ENCODE measurements at regions not wholly inside any gene's neighbourhood (a gene's known extent, or its start where the extent isn't known, plus 50 kb on each side); places are given as distances from the start of the nearest gene placed in this dataset.

- no peak for DNase-seq
These were observed 248.5 kb downstream of the HAUS1 start for GRCh38 chr18:46352520-46353250.

- no peak for DNase-seq
These were observed 249.3 kb downstream of the HAUS1 start for GRCh38 chr18:46353460-46353859.

GRCh38 chr18:46356278-46357033 is 252.3 kb downstream of the HAUS1 start:
- no peak for DNase-seq

GRCh38 chr18:46360102-46360699 is 256.0 kb downstream of the HAUS1 start:
- DNase-seq, result no peak

- DNase-seq, result no peak
These were observed 256.7 kb downstream of the HAUS1 start for GRCh38 chr18:46360866-46361265.

GRCh38 chr18:46362533-46362932 is 258.3 kb downstream of the HAUS1 start:
- no peak for DNase-seq

GRCh38 chr18:46364048-46364447 is 259.9 kb downstream of the HAUS1 start:
- no peak for DNase-seq

GRCh38 chr18:46366201-46366600 is 262.0 kb downstream of the HAUS1 start:
- no peak for DNase-seq

GRCh38 chr18:46366751-46367376 is 262.7 kb downstream of the HAUS1 start:
- no peak for DNase-seq

GRCh38 chr18:46369323-46369722 is 265.1 kb downstream of the HAUS1 start:
- no peak for DNase-seq

GRCh38 chr18:46370898-46371297 is 266.7 kb downstream of the HAUS1 start:
- no peak for DNase-seq

GRCh38 chr18:46372670-46373069 is 268.5 kb downstream of the HAUS1 start:
- no peak for DNase-seq

GRCh38 chr18:46373131-46373530 is 268.9 kb downstream of the HAUS1 start:
- no peak for DNase-seq

GRCh38 chr18:46373791-46374190 is 269.6 kb downstream of the HAUS1 start:
- DNase-seq, result no peak

- DNase-seq, result no peak
These were observed 270.7 kb downstream of the HAUS1 start for GRCh38 chr18:46374850-46375249.

GRCh38 chr18:46377557-46377956 is 273.4 kb downstream of the HAUS1 start:
- no peak for DNase-seq

GRCh38 chr18:46378126-46378863 is 274.1 kb downstream of the HAUS1 start:
- no peak for DNase-seq

- DNase-seq, result no peak
These were observed 274.7 kb downstream of the HAUS1 start for GRCh38 chr18:46378864-46379207.

- DNase-seq, result no peak
These were observed 275.3 kb downstream of the HAUS1 start for GRCh38 chr18:46379323-46379950.

- DNase-seq, result no peak
These were observed 271.9 kb downstream of the LOXHD1 start for GRCh38 chr18:46385124-46385523.

- no peak for DNase-seq
These were observed 270.2 kb downstream of the LOXHD1 start for GRCh38 chr18:46386788-46387187.

GRCh38 chr18:46387441-46388131 is 269.4 kb downstream of the LOXHD1 start:
- DNase-seq, result no peak

Measured in CD4-positive, alpha-beta T cell treated with Interleukin-15 for 1 hour (primary cell).